Epidermal melanocyte (primary cell): ENCODE measurements at regions not wholly inside any gene's neighbourhood (a gene's known extent, or its start where the extent isn't known, plus 50 kb on each side); places are given as distances from the start of the nearest gene placed in this dataset.
"Not testable (repeated sequence)": the region's sequence is repeated elsewhere in the genome, so short reads cannot be mapped to it uniquely, and the experiment has no call there.

Experiments
- DNase-seq: peaks from one replicate; pipeline ENCODE4 v3.0.0; 2011; ENCODE audit warnings: low spot score; ENCODE audit not compliant: insufficient read length

GRCh38 chr1:178642282-178642681 lies 82.8 kb upstream of the RALGPS2 start:
- DNase-seq, result no peak

GRCh38 chr1:178643349-178643748 lies 81.7 kb upstream of the RALGPS2 start:
- DNase-seq, result no peak

- no peak for DNase-seq
Measured at GRCh38 chr1:178643831-178644230, 81.2 kb upstream of the RALGPS2 start.

GRCh38 chr1:178644308-178645120 lies 80.5 kb upstream of the RALGPS2 start:
- DNase-seq, result peak; percentile 46

GRCh38 chr1:178645157-178645807 lies 79.8 kb upstream of the RALGPS2 start:
- no peak for DNase-seq

GRCh38 chr1:178645808-178646200 lies 79.2 kb upstream of the RALGPS2 start:
- no peak for DNase-seq

- no peak for DNase-seq
Measured at GRCh38 chr1:178646821-178647220, 78.2 kb upstream of the RALGPS2 start.

GRCh38 chr1:178648151-178648550 lies 76.9 kb upstream of the RALGPS2 start:
- no peak for DNase-seq

GRCh38 chr1:178649582-178650350 lies 75.3 kb upstream of the RALGPS2 start:
- no peak for DNase-seq

- peak; percentile 36 for DNase-seq
Measured at GRCh38 chr1:178650934-178651511, 74.0 kb upstream of the RALGPS2 start.

GRCh38 chr1:178651742-178652141 lies 73.3 kb upstream of the RALGPS2 start:
- no peak for DNase-seq

- no peak for DNase-seq
Measured at GRCh38 chr1:178652506-178653490, 72.2 kb upstream of the RALGPS2 start.

- no peak for DNase-seq
Measured at GRCh38 chr1:178659789-178660208, 65.2 kb upstream of the RALGPS2 start.

- no peak for DNase-seq
Measured at GRCh38 chr1:178660461-178660860, 64.6 kb upstream of the RALGPS2 start.

GRCh38 chr1:178664278-178664677 lies 60.8 kb upstream of the RALGPS2 start:
- no peak for DNase-seq

GRCh38 chr1:178665579-178665978 lies 59.5 kb upstream of the RALGPS2 start:
- DNase-seq, result no peak

GRCh38 chr1:178666891-178667290 lies 58.2 kb upstream of the RALGPS2 start:
- not testable (repeated sequence) for DNase-seq

GRCh38 chr1:178672434-178672833 lies 52.6 kb upstream of the RALGPS2 start:
- DNase-seq, result no peak

GRCh38 chr1:178674559-178674958 lies 50.5 kb upstream of the RALGPS2 start:
- not testable (repeated sequence) for DNase-seq
